22Rv1 (cell line): ENCODE measurements at regions not wholly inside any gene's neighbourhood (a gene's known extent, or its start where the extent isn't known, plus 50 kb on each side); places are given as distances from the start of the nearest gene placed in this dataset.

Experiments used
- CTCF ChIP-seq: fragments of 450-650 bp; IDR thresholded peaks from 2 replicates; pipeline ENCODE4 v1.5.1; 2017; ENCODE audit warnings: mild to moderate bottlenecking
- ZFX ChIP-seq: fragments of 450-650 bp; IDR thresholded peaks from 2 replicates; pipeline ENCODE4 v1.6.1; 2017; ENCODE audit warnings: antibody characterized with exemption, borderline replicate concordance

GRCh38 chr1:230587061-230587460 is 55.2 kb upstream of the COG2 start:
- TF ChIP-seq CTCF = no peak
- TF ChIP-seq ZFX = no peak
